ENCODE measurements at regions not wholly inside any gene's neighbourhood (a gene's known extent, or its start where the extent isn't known, plus 50 kb on each side); places are given as distances from the start of the nearest gene placed in this dataset.
"Not testable (repeated sequence)": the region's sequence is repeated elsewhere in the genome, so short reads cannot be mapped to it uniquely, and the experiment has no call there.

GRCh38 chr1:245056296-245056695, 98.5 kb upstream of the KIF26B start:
- intact Hi-C loops (cut with micrococcal nuclease) = not testable (repeated sequence)

GRCh38 chr1:245055752-245056151, 99.0 kb upstream of the KIF26B start:
- H3K9me3 Mint-ChIP-seq = no peaks in the 10 kb centered on the region
- H3K27me3 Mint-ChIP-seq = no peaks in the 10 kb centered on the region
- intact Hi-C loops (cut with micrococcal nuclease) = no loop called here
- H3K4me3 Mint-ChIP-seq = no peak overlapping the region
- H3K27ac Mint-ChIP-seq = peak overlapping the region; percentile 88
- peaks cover 62% of the 10 kb centered on the region for H3K4me1 Mint-ChIP-seq (ENCODE audit: low read depth)
- H3K36me3 Mint-ChIP-seq (ENCODE audit: low read depth) = no peaks in the 10 kb centered on the region

More at GRCh38 chr1:245056296-245056695, 98.5 kb upstream of the KIF26B start:
- H3K36me3 Mint-ChIP-seq (ENCODE audit: low read depth); H3K9me3 Mint-ChIP-seq; H3K27me3 Mint-ChIP-seq: not testable (repeated sequence)
- Mint-ChIP-seq H3K4me3 (peak overlapping the region; percentile 18), H3K4me1 (ENCODE audit: low read depth) (peaks cover 56% of the 10 kb centered on the region), H3K27ac (peak overlapping the region; percentile 88)

GRCh38 chr1:245054507-245055270, 100.1 kb upstream of the KIF26B start:
- Mint-ChIP-seq H3K27me3 (no peaks in the 10 kb centered on the region), H3K27ac (peak overlapping the region; percentile 88), H3K36me3 (ENCODE audit: low read depth) (no peaks in the 10 kb centered on the region), H3K9me3 (no peaks in the 10 kb centered on the region), H3K4me1 (ENCODE audit: low read depth) (peaks cover 67% of the 10 kb centered on the region), H3K4me3 (peak overlapping the region; percentile 73)
- intact Hi-C loops (cut with micrococcal nuclease) = no loop called here

GRCh38 chr1:245054105-245054504, 100.7 kb upstream of the KIF26B start:
- peak overlapping the region; percentile 88 for H3K27ac Mint-ChIP-seq
- intact Hi-C loops (cut with micrococcal nuclease) = no loop called here
- peaks cover 67% of the 10 kb centered on the region for H3K4me1 Mint-ChIP-seq (ENCODE audit: low read depth)
- peak overlapping the region; percentile 73 for H3K4me3 Mint-ChIP-seq
- no peaks in the 10 kb centered on the region for H3K9me3 Mint-ChIP-seq
- H3K36me3 Mint-ChIP-seq (ENCODE audit: low read depth) = no peaks in the 10 kb centered on the region
- H3K27me3 Mint-ChIP-seq = no peaks in the 10 kb centered on the region

DNA sequence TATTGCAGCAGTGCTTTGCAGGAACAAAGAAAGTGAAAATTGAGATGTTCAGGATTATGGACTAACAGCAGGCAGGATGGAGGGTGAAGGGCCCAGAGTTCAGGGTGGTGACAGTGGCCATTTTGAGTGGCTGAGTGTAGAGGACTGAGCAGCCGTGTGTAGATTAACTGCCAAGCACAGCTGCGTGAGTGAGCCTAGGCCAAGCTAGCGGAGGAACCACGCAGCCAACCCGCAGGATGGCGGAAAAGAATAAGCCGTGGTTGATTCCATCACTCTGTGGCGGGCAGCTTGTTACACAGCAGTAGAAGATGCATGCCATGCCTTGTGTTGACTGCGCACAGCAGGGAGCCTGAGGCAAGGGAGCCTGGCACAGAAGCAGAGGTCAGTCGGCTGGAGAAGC, 102.5 kb upstream of the KIF26B start:
- H3K4me3 Mint-ChIP-seq = peak overlapping the region; percentile 68
- no peaks in the 10 kb centered on the region for H3K9me3 Mint-ChIP-seq
- H3K4me1 Mint-ChIP-seq (ENCODE audit: low read depth) = peaks cover 62% of the 10 kb centered on the region
- intact Hi-C loops (cut with micrococcal nuclease) = no loop called here
- H3K36me3 Mint-ChIP-seq (ENCODE audit: low read depth) = no peaks in the 10 kb centered on the region
- H3K27me3 Mint-ChIP-seq = no peaks in the 10 kb centered on the region
- peak overlapping the region; percentile 46 for H3K27ac Mint-ChIP-seq

- H3K4me3 Mint-ChIP-seq = peak overlapping the region; percentile 68
- intact Hi-C loops (cut with micrococcal nuclease) = no loop called here
- no peaks in the 10 kb centered on the region for H3K9me3 Mint-ChIP-seq
- H3K27ac Mint-ChIP-seq = peak overlapping the region; percentile 46
- no peaks in the 10 kb centered on the region for H3K27me3 Mint-ChIP-seq
- H3K4me1 Mint-ChIP-seq (ENCODE audit: low read depth) = peaks cover 62% of the 10 kb centered on the region
- H3K36me3 Mint-ChIP-seq (ENCODE audit: low read depth) = no peaks in the 10 kb centered on the region
Observed at GRCh38 chr1:245051349-245052221, 103.2 kb upstream of the KIF26B start.

DNA sequence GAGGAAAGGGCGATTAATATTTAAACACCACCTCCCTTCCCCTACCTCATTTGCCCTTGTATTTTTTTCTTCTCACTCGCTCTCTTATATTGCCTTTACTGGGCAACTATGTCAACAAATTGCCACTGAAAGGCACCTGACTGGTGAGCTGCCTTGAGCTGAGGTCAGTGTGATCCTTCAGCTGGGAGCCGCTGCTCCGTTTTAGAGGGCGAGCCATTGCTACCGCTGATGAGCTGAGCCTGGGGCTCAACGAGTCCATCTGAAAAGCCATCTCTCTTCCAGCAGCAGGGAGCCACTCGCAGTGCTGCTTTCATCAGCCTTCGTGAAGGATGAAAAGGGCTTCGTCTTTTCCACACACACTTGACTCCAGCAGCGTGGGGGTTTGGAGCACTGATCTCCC, 108.0 kb upstream of the KIF26B start:
- H3K27ac Mint-ChIP-seq = no peak overlapping the region
- peaks cover 20% of the 10 kb centered on the region for H3K4me1 Mint-ChIP-seq (ENCODE audit: low read depth)
- intact Hi-C loops (cut with micrococcal nuclease) = no loop called here
- H3K27me3 Mint-ChIP-seq = no peaks in the 10 kb centered on the region
- H3K9me3 Mint-ChIP-seq = no peaks in the 10 kb centered on the region
- H3K4me3 Mint-ChIP-seq = no peak overlapping the region
- no peaks in the 10 kb centered on the region for H3K36me3 Mint-ChIP-seq (ENCODE audit: low read depth)

GRCh38 chr1:245046315-245046714, 108.5 kb upstream of the KIF26B start:
- intact Hi-C loops (cut with micrococcal nuclease) = no loop called here
- Mint-ChIP-seq H3K27ac (no peak overlapping the region), H3K36me3 (ENCODE audit: low read depth) (no peaks in the 10 kb centered on the region), H3K9me3 (no peaks in the 10 kb centered on the region), H3K27me3 (no peaks in the 10 kb centered on the region), H3K4me1 (ENCODE audit: low read depth) (peaks cover 16% of the 10 kb centered on the region), H3K4me3 (no peak overlapping the region)

- no peaks in the 10 kb centered on the region for H3K27me3 Mint-ChIP-seq
- no peaks in the 10 kb centered on the region for H3K9me3 Mint-ChIP-seq
- peaks cover 5% of the 10 kb centered on the region for H3K4me1 Mint-ChIP-seq (ENCODE audit: low read depth)
- intact Hi-C loops (cut with micrococcal nuclease) = no loop called here
- H3K4me3 Mint-ChIP-seq = no peak overlapping the region
- no peak overlapping the region for H3K27ac Mint-ChIP-seq
- no peaks in the 10 kb centered on the region for H3K36me3 Mint-ChIP-seq (ENCODE audit: low read depth)
Observed at GRCh38 chr1:245045087-245045881, 109.5 kb upstream of the KIF26B start.

- H3K4me3 Mint-ChIP-seq = no peak overlapping the region
- intact Hi-C loops (cut with micrococcal nuclease) = loop anchor here (2.0 to 5.0 kb wide), 4 partner anchors 71 to 443 kb away; partner anchors contain the start of gene HNRNPU
- peaks cover 5% of the 10 kb centered on the region for H3K4me1 Mint-ChIP-seq (ENCODE audit: low read depth)
- no peak overlapping the region for H3K27ac Mint-ChIP-seq
- no peaks in the 10 kb centered on the region for H3K27me3 Mint-ChIP-seq
- no peaks in the 10 kb centered on the region for H3K36me3 Mint-ChIP-seq (ENCODE audit: low read depth)
- H3K9me3 Mint-ChIP-seq = no peaks in the 10 kb centered on the region
Observed at GRCh38 chr1:245043611-245043940, 111.2 kb upstream of the KIF26B start.

- Mint-ChIP-seq H3K4me3 (no peak overlapping the region), H3K9me3 (no peaks in the 10 kb centered on the region), H3K27ac (no peak overlapping the region), H3K27me3 (no peaks in the 10 kb centered on the region), H3K4me1 (ENCODE audit: low read depth) (peaks cover 3% of the 10 kb centered on the region), H3K36me3 (ENCODE audit: low read depth) (no peaks in the 10 kb centered on the region)
- intact Hi-C loops (cut with micrococcal nuclease) = loop anchor here (5.0 kb wide), 3 partner anchors 69 to 199 kb away; partner anchors contain the start of gene HNRNPU
Observed at GRCh38 chr1:245041058-245041698, 113.6 kb upstream of the KIF26B start.

DNA sequence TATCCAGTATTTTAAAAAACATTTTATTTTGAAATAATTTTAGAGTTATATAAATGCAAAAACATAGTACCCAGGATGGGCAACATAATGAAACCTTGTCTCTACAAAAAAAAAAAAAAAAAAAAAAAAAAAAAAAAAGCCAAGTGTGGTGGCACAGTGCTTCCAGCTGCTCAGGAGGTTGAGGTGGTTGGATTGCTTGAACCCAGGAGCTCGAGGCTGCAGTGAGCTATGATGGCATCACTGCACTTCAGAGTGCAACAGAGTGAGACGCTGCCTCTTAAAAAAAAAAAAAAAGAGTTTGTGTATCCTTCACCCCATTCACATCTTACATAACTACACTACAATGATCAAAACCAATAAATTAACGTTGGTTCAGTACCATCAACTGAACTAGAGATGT, 115.6 kb upstream of the KIF26B start:
- no peaks in the 10 kb centered on the region for H3K4me1 Mint-ChIP-seq (ENCODE audit: low read depth)

DNA sequence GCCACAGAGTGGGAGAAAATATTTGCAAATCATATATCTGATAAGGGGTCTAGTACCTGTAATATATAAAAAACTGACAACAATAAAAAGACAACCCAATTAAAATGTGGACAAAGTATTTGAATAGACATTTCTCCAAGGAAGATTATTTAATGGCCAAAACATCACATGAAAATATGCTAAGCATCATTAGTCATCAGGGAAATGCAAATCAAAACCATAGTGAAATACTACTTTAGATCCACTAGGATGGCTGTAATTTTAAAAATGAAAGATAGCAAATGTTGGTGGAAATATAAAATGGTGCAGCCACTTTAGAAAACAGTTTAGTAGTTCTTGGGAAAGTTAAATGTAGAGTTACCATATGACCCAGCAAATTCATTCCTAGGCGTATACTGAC, 118.7 kb upstream of the KIF26B start:
- intact Hi-C loops (cut with micrococcal nuclease) = no loop called here
- H3K27ac Mint-ChIP-seq = no peak overlapping the region
- H3K36me3 Mint-ChIP-seq (ENCODE audit: low read depth) = no peaks in the 10 kb centered on the region
- H3K4me1 Mint-ChIP-seq (ENCODE audit: low read depth) = peaks cover 6% of the 10 kb centered on the region
- no peaks in the 10 kb centered on the region for H3K27me3 Mint-ChIP-seq
- H3K4me3 Mint-ChIP-seq = no peak overlapping the region
- H3K9me3 Mint-ChIP-seq = no peaks in the 10 kb centered on the region

More for the DNA sequence above, 115.6 kb upstream of the KIF26B start:
- H3K4me3 Mint-ChIP-seq = no peak overlapping the region
- H3K27me3 Mint-ChIP-seq = no peaks in the 10 kb centered on the region
- no peaks in the 10 kb centered on the region for H3K9me3 Mint-ChIP-seq
- no peak overlapping the region for H3K27ac Mint-ChIP-seq
- H3K36me3 Mint-ChIP-seq (ENCODE audit: low read depth) = no peaks in the 10 kb centered on the region
- intact Hi-C loops (cut with micrococcal nuclease) = no loop called here

Measured in dendritic cell treated with granulocyte-macrophage colony-stimulating factor and Interleukin-4, amounts not matched to agents 40 ng/mL and 50 ng/mL, for 4 days (primary cell).